H1 (cell line): ENCODE measurements at regions not wholly inside any gene's neighbourhood (a gene's known extent, or its start where the extent isn't known, plus 50 kb on each side); places are given as distances from the start of the nearest gene placed in this dataset.

Source experiments
- CTCF ChIA-PET: fragments of 300-600 bp; sonication (Branson Sonifier 250); formaldehyde crosslinking; loops from one replicate; lab custom pipeline; 2021; ENCODE audit not compliant: partially characterized antibody; lab: Charles Lee
- POLR2A ChIA-PET: fragments of 300-600 bp; sonication (Branson Sonifier 250); formaldehyde crosslinking; loops from one replicate; lab custom pipeline; 2021; ENCODE audit warnings: inconsistent platforms; ENCODE audit not compliant: partially characterized antibody; lab: Charles Lee
- DNase-seq, 2 experiments: peaks; one replicate each; pipeline versions ENCODE4 v3.0.0 to v3.0.0-alpha.2; 2010 to 2022; ENCODE audit warnings: low spot score in 2 of 2, low read depth in 1 of 2, mixed read lengths in 1 of 2
- FAIRE-seq: peaks from 2 replicates; lab custom pipeline; 2011; peaks lifted over from hg19 to GRCh38; lab: Jason Lieb, UNC
- H2AFZ ChIP-seq: 2 replicates; pipeline ENCODE4 v1.8.1; 2012; ENCODE audit warnings: low read length, inconsistent platforms
- H2AK5ac ChIP-seq: 2 replicates; pipeline ENCODE4 v1.6.1; 2013; ENCODE audit warnings: low read depth, low read length
- H2BK120ac ChIP-seq: replicated peaks from 2 replicates; pipeline ENCODE3; 2013; ENCODE audit warnings: low read depth, low read length, inconsistent platforms
- H2BK12ac ChIP-seq: 2 replicates; pipeline ENCODE4 v1.6.1; 2013; ENCODE audit warnings: low read depth, low read length
- H2BK15ac ChIP-seq: 2 replicates; pipeline ENCODE4 v1.6.1; 2013; ENCODE audit warnings: low read length
- H2BK20ac ChIP-seq: 2 replicates; pipeline ENCODE4 v1.6.1; 2013; ENCODE audit warnings: low read length
- H2BK5ac ChIP-seq: 2 replicates; pipeline ENCODE4 v1.6.1; 2013; ENCODE audit warnings: low read depth, low read length
- H3K14ac ChIP-seq: 2 replicates; pipeline ENCODE4 v1.6.1; 2013; ENCODE audit warnings: inconsistent platforms; ENCODE audit not compliant: insufficient read length
- H3K18ac ChIP-seq: 2 replicates; pipeline ENCODE4 v1.6.1; 2013; ENCODE audit warnings: low read length; ENCODE audit errors: extremely low read depth
- H3K23ac ChIP-seq: 2 replicates; pipeline ENCODE4 v1.6.1; 2013; ENCODE audit warnings: inconsistent platforms; ENCODE audit not compliant: insufficient read length
- H3K23me2 ChIP-seq: 2 replicates; pipeline ENCODE4 v1.6.1; 2013; ENCODE audit warnings: low read depth, low read length
- H3K27ac ChIP-seq: 2 replicates; pipeline ENCODE4 v1.6.1; 2011; ENCODE audit warnings: low read depth, low read length, inconsistent platforms
- H3K27me3 ChIP-seq, 4 experiments: replicated peaks in 1 of 4; 1 replicate in 1 of 4; 2 replicates in 3 of 4; pipeline versions ENCODE4 v1.6.1 to v1.8.1; 2011 to 2013; ENCODE audit warnings: low read length in 3 of 4, mild to moderate bottlenecking in 3 of 4, inconsistent platforms in 2 of 4, mixed read lengths in 2 of 4, moderate library complexity in 1 of 4; ENCODE audit not compliant: control insufficient read depth in 3 of 4, insufficient read depth in 3 of 4; ENCODE audit errors: extremely low read depth in 1 of 4
- H3K36me3 ChIP-seq, 4 experiments: 2 replicates each; pipeline versions ENCODE4 v1.6.1 to v1.8.1; 2011 to 2013; ENCODE audit warnings: mild to moderate bottlenecking in 4 of 4, low read length in 3 of 4, moderate library complexity in 2 of 4, control low read depth in 1 of 4, inconsistent platforms in 1 of 4; ENCODE audit not compliant: insufficient read depth in 4 of 4, control insufficient read depth in 2 of 4
- H3K4ac ChIP-seq: replicated peaks from 2 replicates; pipeline ENCODE3; 2013; ENCODE audit warnings: low read length, low read depth, mixed read lengths, inconsistent platforms; ENCODE audit not compliant: insufficient read length
- H3K4me1 ChIP-seq, 4 experiments: replicated peaks in 1 of 4; 1 replicate in 1 of 4; 2 replicates in 3 of 4; pipeline versions ENCODE4 v1.6.1 to v1.8.1; 2011 to 2013; ENCODE audit warnings: low read length in 3 of 4, inconsistent platforms in 2 of 4, mixed read lengths in 1 of 4; ENCODE audit not compliant: insufficient read depth in 4 of 4, control insufficient read depth in 3 of 4
- H3K4me2 ChIP-seq, 2 experiments: 2 replicates each; pipeline versions ENCODE4 v1.6.1 to v1.8.1; 2011 to 2013; ENCODE audit warnings: low read depth in 2 of 2, low read length in 2 of 2, control low read depth in 1 of 2, inconsistent platforms in 1 of 2, mild to moderate bottlenecking in 1 of 2; ENCODE audit not compliant: insufficient read depth in 1 of 2
- H3K4me3 ChIP-seq, 4 experiments: fragments of 200-600, 300-600 bp in 1 of 4; sonication (generic), shearing (Covaris generic), sonication (Bioruptor Twin) in 1 of 4; 2 replicates each; pipeline versions ENCODE4 v1.5.1 to v1.8.1; 2011 to 2016; ENCODE audit warnings: low read length in 4 of 4, low read depth in 3 of 4, control low read depth in 2 of 4, inconsistent platforms in 2 of 4, mild to moderate bottlenecking in 2 of 4, mixed read lengths in 1 of 4, moderate library complexity in 1 of 4; ENCODE audit not compliant: insufficient read depth in 2 of 4; ENCODE audit errors: extremely low read depth in 1 of 4
- H3K56ac ChIP-seq: replicated peaks from 2 replicates; pipeline ENCODE3; 2013; ENCODE audit warnings: low read depth, mild to moderate bottlenecking, mixed read lengths, low read length, inconsistent platforms; ENCODE audit not compliant: insufficient read length
- H3K79me1 ChIP-seq: 2 replicates; pipeline ENCODE4 v1.6.1; 2013; ENCODE audit warnings: low read depth, low read length, control low read depth
- H3K79me2 ChIP-seq, 2 experiments: 2 replicates each; pipeline versions ENCODE4 v1.6.1 to v1.8.1; 2012 to 2013; ENCODE audit warnings: low read length in 2 of 2, mild to moderate bottlenecking in 2 of 2, inconsistent platforms in 1 of 2; ENCODE audit not compliant: insufficient read depth in 2 of 2, control insufficient read depth in 1 of 2
- H3K9ac ChIP-seq, 4 experiments: replicated peaks in 1 of 4; 1 replicate in 1 of 4; 2 replicates in 3 of 4; pipeline versions ENCODE4 v1.6.1 to v1.8.1; 2011 to 2013; ENCODE audit warnings: low read depth in 3 of 4, low read length in 3 of 4, control low read depth in 2 of 4, mild to moderate bottlenecking in 2 of 4, moderate library complexity in 2 of 4, inconsistent platforms in 1 of 4; ENCODE audit errors: extremely low read depth in 1 of 4
- H3K9me3 ChIP-seq, 2 experiments: 2 replicates each; pipeline versions ENCODE4 v1.6.1 to v1.8.1; 2012 to 2013; ENCODE audit warnings: mild to moderate bottlenecking in 2 of 2, moderate library complexity in 2 of 2, control low read depth in 1 of 2, inconsistent platforms in 1 of 2, low read depth in 1 of 2, low read length in 1 of 2, mixed read lengths in 1 of 2; ENCODE audit not compliant: insufficient read depth in 2 of 2
- H4K20me1 ChIP-seq, 2 experiments: replicated peaks in 1 of 2; 2 replicates each; pipeline versions ENCODE3 to v1.8.1; 2011 to 2013; ENCODE audit warnings: inconsistent platforms in 2 of 2, low read length in 2 of 2, mild to moderate bottlenecking in 1 of 2; ENCODE audit not compliant: insufficient read depth in 2 of 2, control insufficient read depth in 1 of 2
- H4K5ac ChIP-seq: 2 replicates; pipeline ENCODE4 v1.6.1; 2013; ENCODE audit warnings: low read length, low read depth, mixed read lengths, inconsistent platforms; ENCODE audit not compliant: insufficient read length
- H4K8ac ChIP-seq: 2 replicates; pipeline ENCODE4 v1.8.0; 2013; ENCODE audit warnings: mild to moderate bottlenecking, moderate library complexity, low read length, inconsistent platforms; ENCODE audit not compliant: insufficient read depth; ENCODE audit errors: extremely low read depth
- H4K91ac ChIP-seq: replicated peaks from 2 replicates; pipeline ENCODE3; 2013; ENCODE audit warnings: low read length, mixed read lengths, inconsistent platforms; ENCODE audit not compliant: insufficient read length
- BCL11A ChIP-seq, 2 experiments: IDR thresholded peaks; one replicate each; pipeline ENCODE4 v1.6.1; 2011; ENCODE audit warnings: low read depth in 2 of 2, low read length in 2 of 2, mild to moderate bottlenecking in 2 of 2
- CREB1 ChIP-seq: IDR thresholded peaks from 2 replicates; pipeline ENCODE4 v1.6.1; 2012; ENCODE audit warnings: inconsistent platforms
- WGBS, 2 experiments: shearing (Covaris generic) in 1 of 2; methylation state at CpG; one replicate each; pipeline versions ENCODE4 v1.1.6 to v1.1.7; 2013 to 2015; ENCODE audit warnings: low lambda C conversion rate in 2 of 2, mixed read lengths in 2 of 2, inconsistent platforms in 1 of 2, low coverage in 1 of 2, missing lambda C conversion rate in 1 of 2; ENCODE audit not compliant: insufficient replicate concordance in 2 of 2, insufficient coverage in 1 of 2, insufficient read length in 1 of 2; ENCODE audit errors: extremely low coverage in 1 of 2, missing lambda C conversion rate in 1 of 2; 5-methylcytosine and 5-hydroxymethylcytosine counted together

GRCh38 chr3:187855131-187855530, 109.9 kb upstream of the BCL6 start:
- Histone ChIP-seq H4K5ac (no peak overlapping the region), H3K23me2 (no peaks in the 10 kb centered on the region), H3K27ac (no peak overlapping the region), H3K27me3 (no peaks in the 10 kb centered on the region), H3K4me2 (no peak overlapping the region), H2BK12ac (no peak overlapping the region), H3K79me2 (no peaks in the 10 kb centered on the region), H2BK5ac (no peak overlapping the region), H3K4me1 (peaks cover 0 to 3% (median 0%) of the 10 kb centered on the region in 4 experiments; a peak in 2 of 7 replicates), H3K18ac (no peak overlapping the region), H2BK15ac (no peak overlapping the region), H4K8ac (no peak overlapping the region), H3K4ac (no peak overlapping the region), H3K79me1 (no peaks in the 10 kb centered on the region), H3K23ac (no peak overlapping the region), H4K91ac (no peak overlapping the region), H3K4me3 (no peak overlapping the region), H3K14ac (no peak overlapping the region), H3K9ac (no peak overlapping the region), H3K9me3 (peaks cover 5 to 10% of the 10 kb centered on the region in 2 experiments; a peak in 3 of 4 replicates), H2BK120ac (no peak overlapping the region), H3K56ac (no peak overlapping the region), H2AK5ac (no peak overlapping the region), H3K36me3 (no peaks in the 10 kb centered on the region), H4K20me1 (no peaks in the 10 kb centered on the region), H2BK20ac (no peak overlapping the region), H2AFZ (no peak overlapping the region)
- ChIA-PET CTCF (interaction anchor here (0.6 kb wide), 1 partner anchor 777 kb away, joined by 3 read pairs; no protein-coding TSS in a partner anchor), POLR2A (no interaction called here)
- DNase-seq (no peak), FAIRE-seq (no peak)
- WGBS, 2 experiments, result 88% methylated on average over 2 of the region's 2 CpGs; no CpG with 5 or more reads in 1 of the 2 experiments
- TF ChIP-seq BCL11A (IDR thresholded peaks at IDR 0.05; ENCODE audit: low read depth in 2 of 2, low read length in 2 of 2), result no peak
- TF ChIP-seq CREB1, result no peak
